OCI-LY7 (cell line): ENCODE measurements at regions not wholly inside any gene's neighbourhood (a gene's known extent, or its start where the extent isn't known, plus 50 kb on each side); places are given as distances from the start of the nearest gene placed in this dataset.

Experiments used
- EZH2phosphoT487 ChIP-seq: fragments of 200-600 bp; sonication (generic); IDR thresholded peaks from 2 replicates; pipeline ENCODE4 v1.6.1; 2018; ENCODE audit warnings: low read depth, borderline replicate concordance, mild to moderate bottlenecking, mixed run types, antibody characterized with exemption, low read length, moderate library complexity, mixed read lengths
- TF ChIP-seq, protein P1 (sequence below): fragments of 200-600 bp; sonication (generic); conservative IDR thresholded peaks from 2 replicates; pipeline ENCODE4 v1.5.1; 2014; ENCODE audit warnings: mild to moderate bottlenecking, antibody characterized with exemption, low read length, moderate library complexity, mixed read lengths

DNA sequence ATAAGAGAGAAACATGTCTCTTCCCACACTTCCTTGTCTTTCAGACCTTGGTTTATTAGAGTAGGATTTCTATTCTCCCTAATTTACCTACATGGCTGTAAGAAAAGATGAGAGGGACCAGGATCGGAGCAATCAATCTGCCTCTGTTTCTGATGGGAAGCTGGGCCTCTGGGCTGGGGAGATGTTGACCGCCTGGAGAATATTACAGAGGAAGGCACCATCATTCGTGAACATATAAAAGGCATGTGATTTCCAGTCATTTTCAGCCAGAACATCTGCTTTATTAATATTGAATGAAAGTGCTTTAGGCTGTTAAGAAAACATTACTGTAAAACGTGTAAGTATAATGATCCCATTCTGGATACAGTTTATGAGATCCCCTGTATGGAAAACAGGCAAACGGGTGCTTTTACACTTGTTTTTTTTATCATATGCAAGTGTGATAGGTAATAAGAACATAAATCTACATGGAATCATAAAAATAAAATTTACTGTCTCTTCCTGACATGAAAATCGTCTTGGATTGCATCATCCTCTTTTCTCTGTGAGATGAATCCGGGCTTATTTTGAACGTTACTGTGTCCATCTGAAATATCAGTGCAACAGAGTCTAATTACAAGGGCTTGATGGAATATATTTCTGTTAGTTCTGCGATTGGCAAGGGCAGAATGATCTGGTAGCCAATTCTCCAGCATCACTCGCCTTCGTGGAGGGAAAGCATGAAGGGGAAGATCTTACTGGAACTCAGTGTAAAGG, 94.5 kb upstream of the BAIAP2L1 start:
- TF ChIP-seq EZH2phosphoT487 = no peak
- TF ChIP-seq, protein P1, sequence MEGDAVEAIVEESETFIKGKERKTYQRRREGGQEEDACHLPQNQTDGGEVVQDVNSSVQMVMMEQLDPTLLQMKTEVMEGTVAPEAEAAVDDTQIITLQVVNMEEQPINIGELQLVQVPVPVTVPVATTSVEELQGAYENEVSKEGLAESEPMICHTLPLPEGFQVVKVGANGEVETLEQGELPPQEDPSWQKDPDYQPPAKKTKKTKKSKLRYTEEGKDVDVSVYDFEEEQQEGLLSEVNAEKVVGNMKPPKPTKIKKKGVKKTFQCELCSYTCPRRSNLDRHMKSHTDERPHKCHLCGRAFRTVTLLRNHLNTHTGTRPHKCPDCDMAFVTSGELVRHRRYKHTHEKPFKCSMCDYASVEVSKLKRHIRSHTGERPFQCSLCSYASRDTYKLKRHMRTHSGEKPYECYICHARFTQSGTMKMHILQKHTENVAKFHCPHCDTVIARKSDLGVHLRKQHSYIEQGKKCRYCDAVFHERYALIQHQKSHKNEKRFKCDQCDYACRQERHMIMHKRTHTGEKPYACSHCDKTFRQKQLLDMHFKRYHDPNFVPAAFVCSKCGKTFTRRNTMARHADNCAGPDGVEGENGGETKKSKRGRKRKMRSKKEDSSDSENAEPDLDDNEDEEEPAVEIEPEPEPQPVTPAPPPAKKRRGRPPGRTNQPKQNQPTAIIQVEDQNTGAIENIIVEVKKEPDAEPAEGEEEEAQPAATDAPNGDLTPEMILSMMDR = no peak
